Thyroid gland (tissue), 4 donors: ENCODE measurements at regions not wholly inside any gene's neighbourhood (a gene's known extent, or its start where the extent isn't known, plus 50 kb on each side); places are given as distances from the start of the nearest gene placed in this dataset.

Experiments
- CTCF ChIP-seq, 6 experiments: fragments of 200-600 bp in 3 of 6; fragments of 450-650 bp in 3 of 6; sonication (generic) in 3 of 6; IDR thresholded peaks; one replicate each; pipeline ENCODE4 v1.5.1; 2016 to 2019; ENCODE audit warnings: antibody characterized with exemption in 6 of 6, mild to moderate bottlenecking in 2 of 6, inconsistent platforms in 1 of 6, moderate library complexity in 1 of 6
- POLR2A ChIP-seq, 2 donors: fragments of 450-650 bp; IDR thresholded peaks; one replicate each; pipeline ENCODE4 v1.6.1; 2017; ENCODE audit warnings: antibody characterized with exemption in 2 of 2, mild to moderate bottlenecking in 2 of 2, moderate library complexity in 1 of 2

- no peak for TF ChIP-seq CTCF (IDR thresholded peaks at IDR 0.05)
- TF ChIP-seq POLR2A (IDR thresholded peaks at IDR 0.05): no peak
Measured at GRCh38 chr4:147396105-147396504, 84.8 kb upstream of the EDNRA start.
